ENCODE measurements at regions not wholly inside any gene's neighbourhood (a gene's known extent, or its start where the extent isn't known, plus 50 kb on each side); places are given as distances from the start of the nearest gene placed in this dataset.

DNA sequence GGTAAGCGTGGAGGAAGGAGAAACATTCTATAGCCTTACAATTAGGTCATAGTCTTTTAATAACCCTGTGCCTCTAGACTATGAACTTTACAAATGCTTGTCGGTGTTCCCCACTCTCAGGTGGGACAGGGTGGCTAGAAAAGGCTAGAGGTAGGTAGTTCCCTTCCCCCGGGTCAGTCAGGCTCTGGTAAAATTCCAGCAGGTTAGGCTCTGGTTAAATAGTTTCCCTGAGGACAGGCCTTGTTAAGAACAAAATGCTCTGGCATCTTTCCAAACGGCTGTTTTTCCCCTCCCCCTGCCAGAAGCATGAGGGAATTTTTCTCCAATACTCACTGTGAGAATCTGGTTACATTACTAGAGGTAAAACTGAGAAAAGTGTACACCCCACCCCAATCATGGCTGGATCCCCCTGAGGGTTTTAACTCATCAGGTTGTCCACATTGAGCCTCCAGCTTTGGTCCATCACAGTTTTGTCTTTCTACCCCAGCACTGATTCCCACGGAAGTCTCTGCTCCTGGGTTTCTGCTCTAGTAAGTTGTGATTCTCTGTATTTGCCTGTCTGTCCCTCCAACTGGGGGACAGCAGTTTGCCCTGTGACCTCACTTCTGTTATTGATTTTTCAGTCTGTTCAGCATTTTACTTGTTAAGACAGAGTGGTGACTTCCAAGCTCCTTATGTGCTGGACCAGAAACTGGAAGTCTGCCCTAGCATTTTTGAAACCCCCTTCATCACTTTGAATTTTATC, 84.7 kb upstream of the ADGRF1 start (continued):
- TF ChIP-seq MAF1 (CRISPR knock-in tag; IDR thresholded peaks at IDR 0.05; ENCODE audit: borderline replicate concordance) (0 out of 2 replicates have a peak, but pooled peaks have one; percentile 67), ZNF451 (CRISPR knock-in tag; IDR thresholded peaks at IDR 0.05) (no peak), FOXM1 (CRISPR knock-in tag; IDR thresholded peaks at IDR 0.05) (no peak), BRCA1 (CRISPR knock-in tag; IDR thresholded peaks at IDR 0.05) (no peak; the same call in 1 of the 2 replicates), KDM1A (CRISPR knock-in tag; IDR thresholded peaks at IDR 0.05) (no peak), SP5 (CRISPR knock-in tag; IDR thresholded peaks at IDR 0.05; ENCODE audit: borderline replicate concordance, low read depth) (no peak), MEIS2 (CRISPR knock-in tag; IDR thresholded peaks at IDR 0.05) (peak; percentile 58; the same call in 1 of the 2 replicates), POLR2G (IDR thresholded peaks at IDR 0.05; ENCODE audit: low read depth, low read length) (peak; percentile 62), ZNF772 (CRISPR knock-in tag; IDR thresholded peaks at IDR 0.05) (peak; percentile 55; the same call in 1 of the 2 replicates), MBD4 (IDR thresholded peaks at IDR 0.05; ENCODE audit: borderline replicate concordance, low read length) (no peak), ZNF446 (CRISPR knock-in tag; IDR thresholded peaks at IDR 0.05) (no peak), ARNTL (CRISPR knock-in tag; IDR thresholded peaks at IDR 0.05) (no peak), ZBTB20 (CRISPR knock-in tag; IDR thresholded peaks at IDR 0.05; ENCODE audit: borderline replicate concordance, low read depth) (no peak), RBFOX2 (IDR thresholded peaks at IDR 0.05; ENCODE audit: low read depth, low read length) (peak; percentile 51), NCOR1 (IDR thresholded peaks at IDR 0.05; ENCODE audit: borderline replicate concordance, low read length) (peak; percentile 55; the same call in 1 of the 2 replicates)
- TF ChIP-seq, protein P1, sequence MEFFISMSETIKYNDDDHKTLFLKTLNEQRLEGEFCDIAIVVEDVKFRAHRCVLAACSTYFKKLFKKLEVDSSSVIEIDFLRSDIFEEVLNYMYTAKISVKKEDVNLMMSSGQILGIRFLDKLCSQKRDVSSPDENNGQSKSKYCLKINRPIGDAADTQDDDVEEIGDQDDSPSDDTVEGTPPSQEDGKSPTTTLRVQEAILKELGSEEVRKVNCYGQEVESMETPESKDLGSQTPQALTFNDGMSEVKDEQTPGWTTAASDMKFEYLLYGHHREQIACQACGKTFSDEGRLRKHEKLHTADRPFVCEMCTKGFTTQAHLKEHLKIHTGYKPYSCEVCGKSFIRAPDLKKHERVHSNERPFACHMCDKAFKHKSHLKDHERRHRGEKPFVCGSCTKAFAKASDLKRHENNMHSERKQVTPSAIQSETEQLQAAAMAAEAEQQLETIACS (CRISPR knock-in tag; IDR thresholded peaks at IDR 0.05): no peak
- TF ChIP-seq, protein P2, sequence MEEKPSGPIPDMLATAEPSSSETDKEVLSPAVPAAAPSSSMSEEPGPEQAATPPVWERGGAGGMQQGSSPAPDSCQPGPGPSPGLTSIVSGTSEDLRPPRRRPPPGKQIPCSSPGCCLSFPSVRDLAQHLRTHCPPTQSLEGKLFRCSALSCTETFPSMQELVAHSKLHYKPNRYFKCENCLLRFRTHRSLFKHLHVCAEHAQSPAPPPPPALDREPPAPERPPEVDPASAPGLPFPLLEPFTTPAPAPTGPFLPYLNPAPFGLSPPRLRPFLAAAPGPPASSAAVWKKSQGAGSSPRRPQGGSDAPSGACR (CRISPR knock-in tag; IDR thresholded peaks at IDR 0.05): no peak
- TF ChIP-seq, protein P3, sequence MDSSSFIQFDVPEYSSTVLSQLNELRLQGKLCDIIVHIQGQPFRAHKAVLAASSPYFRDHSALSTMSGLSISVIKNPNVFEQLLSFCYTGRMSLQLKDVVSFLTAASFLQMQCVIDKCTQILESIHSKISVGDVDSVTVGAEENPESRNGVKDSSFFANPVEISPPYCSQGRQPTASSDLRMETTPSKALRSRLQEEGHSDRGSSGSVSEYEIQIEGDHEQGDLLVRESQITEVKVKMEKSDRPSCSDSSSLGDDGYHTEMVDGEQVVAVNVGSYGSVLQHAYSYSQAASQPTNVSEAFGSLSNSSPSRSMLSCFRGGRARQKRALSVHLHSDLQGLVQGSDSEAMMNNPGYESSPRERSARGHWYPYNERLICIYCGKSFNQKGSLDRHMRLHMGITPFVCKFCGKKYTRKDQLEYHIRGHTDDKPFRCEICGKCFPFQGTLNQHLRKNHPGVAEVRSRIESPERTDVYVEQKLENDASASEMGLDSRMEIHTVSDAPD (CRISPR knock-in tag; IDR thresholded peaks at IDR 0.05): no peak
- TF ChIP-seq, protein P4, sequence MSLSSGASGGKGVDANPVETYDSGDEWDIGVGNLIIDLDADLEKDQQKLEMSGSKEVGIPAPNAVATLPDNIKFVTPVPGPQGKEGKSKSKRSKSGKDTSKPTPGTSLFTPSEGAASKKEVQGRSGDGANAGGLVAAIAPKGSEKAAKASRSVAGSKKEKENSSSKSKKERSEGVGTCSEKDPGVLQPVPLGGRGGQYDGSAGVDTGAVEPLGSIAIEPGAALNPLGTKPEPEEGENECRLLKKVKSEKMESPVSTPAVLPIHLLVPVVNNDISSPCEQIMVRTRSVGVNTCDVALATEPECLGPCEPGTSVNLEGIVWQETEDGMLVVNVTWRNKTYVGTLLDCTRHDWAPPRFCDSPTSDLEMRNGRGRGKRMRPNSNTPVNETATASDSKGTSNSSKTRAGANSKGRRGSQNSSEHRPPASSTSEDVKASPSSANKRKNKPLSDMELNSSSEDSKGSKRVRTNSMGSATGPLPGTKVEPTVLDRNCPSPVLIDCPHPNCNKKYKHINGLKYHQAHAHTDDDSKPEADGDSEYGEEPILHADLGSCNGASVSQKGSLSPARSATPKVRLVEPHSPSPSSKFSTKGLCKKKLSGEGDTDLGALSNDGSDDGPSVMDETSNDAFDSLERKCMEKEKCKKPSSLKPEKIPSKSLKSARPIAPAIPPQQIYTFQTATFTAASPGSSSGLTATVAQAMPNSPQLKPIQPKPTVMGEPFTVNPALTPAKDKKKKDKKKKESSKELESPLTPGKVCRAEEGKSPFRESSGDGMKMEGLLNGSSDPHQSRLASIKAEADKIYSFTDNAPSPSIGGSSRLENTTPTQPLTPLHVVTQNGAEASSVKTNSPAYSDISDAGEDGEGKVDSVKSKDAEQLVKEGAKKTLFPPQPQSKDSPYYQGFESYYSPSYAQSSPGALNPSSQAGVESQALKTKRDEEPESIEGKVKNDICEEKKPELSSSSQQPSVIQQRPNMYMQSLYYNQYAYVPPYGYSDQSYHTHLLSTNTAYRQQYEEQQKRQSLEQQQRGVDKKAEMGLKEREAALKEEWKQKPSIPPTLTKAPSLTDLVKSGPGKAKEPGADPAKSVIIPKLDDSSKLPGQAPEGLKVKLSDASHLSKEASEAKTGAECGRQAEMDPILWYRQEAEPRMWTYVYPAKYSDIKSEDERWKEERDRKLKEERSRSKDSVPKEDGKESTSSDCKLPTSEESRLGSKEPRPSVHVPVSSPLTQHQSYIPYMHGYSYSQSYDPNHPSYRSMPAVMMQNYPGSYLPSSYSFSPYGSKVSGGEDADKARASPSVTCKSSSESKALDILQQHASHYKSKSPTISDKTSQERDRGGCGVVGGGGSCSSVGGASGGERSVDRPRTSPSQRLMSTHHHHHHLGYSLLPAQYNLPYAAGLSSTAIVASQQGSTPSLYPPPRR (CRISPR knock-in tag; IDR thresholded peaks at IDR 0.05; ENCODE audit: borderline replicate concordance): no peak
- TF ChIP-seq, protein P5, sequence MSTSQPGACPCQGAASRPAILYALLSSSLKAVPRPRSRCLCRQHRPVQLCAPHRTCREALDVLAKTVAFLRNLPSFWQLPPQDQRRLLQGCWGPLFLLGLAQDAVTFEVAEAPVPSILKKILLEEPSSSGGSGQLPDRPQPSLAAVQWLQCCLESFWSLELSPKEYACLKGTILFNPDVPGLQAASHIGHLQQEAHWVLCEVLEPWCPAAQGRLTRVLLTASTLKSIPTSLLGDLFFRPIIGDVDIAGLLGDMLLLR (CRISPR knock-in tag; IDR thresholded peaks at IDR 0.05): no peak
